Thyroid gland (tissue), 4 donors: ENCODE measurements at regions not wholly inside any gene's neighbourhood (a gene's known extent, or its start where the extent isn't known, plus 50 kb on each side); places are given as distances from the start of the nearest gene placed in this dataset.

Experiments used
- POLR2A ChIP-seq, 2 donors: fragments of 450-650 bp; IDR thresholded peaks; one replicate each; pipeline ENCODE4 v1.6.1; 2017; ENCODE audit warnings: antibody characterized with exemption in 2 of 2, mild to moderate bottlenecking in 2 of 2, moderate library complexity in 1 of 2
- TF ChIP-seq, protein P1 (sequence below), 6 experiments: fragments of 200-600 bp in 3 of 6; fragments of 450-650 bp in 3 of 6; sonication (generic) in 3 of 6; IDR thresholded peaks; one replicate each; pipeline ENCODE4 v1.5.1; 2016 to 2019; ENCODE audit warnings: antibody characterized with exemption in 6 of 6, mild to moderate bottlenecking in 2 of 6, inconsistent platforms in 1 of 6, moderate library complexity in 1 of 6

DNA sequence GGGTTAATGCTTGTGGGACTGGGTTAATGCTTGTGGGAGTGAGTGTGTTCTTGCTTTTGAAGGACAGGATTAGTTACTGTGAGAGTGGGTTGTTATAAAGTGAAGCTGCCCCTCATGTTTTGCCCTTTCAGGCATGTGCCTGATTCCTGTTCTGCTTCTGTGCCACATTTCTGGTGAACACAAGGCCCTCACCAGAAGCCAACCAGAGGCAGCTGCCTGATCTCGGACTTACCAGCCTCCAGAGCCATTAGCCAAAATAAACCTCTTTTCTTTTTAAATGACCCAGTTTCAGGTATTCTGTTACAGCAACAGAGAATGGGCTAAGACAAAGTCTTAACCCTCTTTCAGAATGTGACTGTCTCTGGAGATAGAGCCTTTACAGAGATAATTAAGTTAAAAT, 113.3 kb upstream of the TMTC4 start:
- TF ChIP-seq, protein P1, sequence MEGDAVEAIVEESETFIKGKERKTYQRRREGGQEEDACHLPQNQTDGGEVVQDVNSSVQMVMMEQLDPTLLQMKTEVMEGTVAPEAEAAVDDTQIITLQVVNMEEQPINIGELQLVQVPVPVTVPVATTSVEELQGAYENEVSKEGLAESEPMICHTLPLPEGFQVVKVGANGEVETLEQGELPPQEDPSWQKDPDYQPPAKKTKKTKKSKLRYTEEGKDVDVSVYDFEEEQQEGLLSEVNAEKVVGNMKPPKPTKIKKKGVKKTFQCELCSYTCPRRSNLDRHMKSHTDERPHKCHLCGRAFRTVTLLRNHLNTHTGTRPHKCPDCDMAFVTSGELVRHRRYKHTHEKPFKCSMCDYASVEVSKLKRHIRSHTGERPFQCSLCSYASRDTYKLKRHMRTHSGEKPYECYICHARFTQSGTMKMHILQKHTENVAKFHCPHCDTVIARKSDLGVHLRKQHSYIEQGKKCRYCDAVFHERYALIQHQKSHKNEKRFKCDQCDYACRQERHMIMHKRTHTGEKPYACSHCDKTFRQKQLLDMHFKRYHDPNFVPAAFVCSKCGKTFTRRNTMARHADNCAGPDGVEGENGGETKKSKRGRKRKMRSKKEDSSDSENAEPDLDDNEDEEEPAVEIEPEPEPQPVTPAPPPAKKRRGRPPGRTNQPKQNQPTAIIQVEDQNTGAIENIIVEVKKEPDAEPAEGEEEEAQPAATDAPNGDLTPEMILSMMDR (IDR thresholded peaks at IDR 0.05): no peak
- TF ChIP-seq POLR2A (IDR thresholded peaks at IDR 0.05): no peak
